AG09319 (cell line): ENCODE measurements at regions not wholly inside any gene's neighbourhood (a gene's known extent, or its start where the extent isn't known, plus 50 kb on each side); places are given as distances from the start of the nearest gene placed in this dataset.

ENCODE experiments used
- DNase-seq: peaks from one replicate; pipeline ENCODE4 v3.0.0-alpha.2; 2010; ENCODE audit warnings: low read depth; ENCODE audit errors: extremely low read depth
- CTCF ChIP-seq: IDR thresholded peaks from 2 replicates; pipeline ENCODE4 v1.5.1; 2011; ENCODE audit warnings: low read depth, mild to moderate bottlenecking, inconsistent platforms, low read length, moderate library complexity

- TF ChIP-seq CTCF, result no peak
- no peak for DNase-seq
Observed at GRCh38 chr20:48467622-48468021, 360.2 kb downstream of the PREX1 start.

- no peak for DNase-seq
Observed at GRCh38 chr20:48465271-48465670, 362.5 kb downstream of the PREX1 start.

GRCh38 chr20:48463916-48464315 lies 363.9 kb downstream of the PREX1 start:
- no peak for DNase-seq
- no peak for TF ChIP-seq CTCF

More at GRCh38 chr20:48465271-48465670, 362.5 kb downstream of the PREX1 start:
- TF ChIP-seq CTCF, result no peak

- DNase-seq, result no peak
- no peak for TF ChIP-seq CTCF
Observed at GRCh38 chr20:48463096-48463720, 364.6 kb downstream of the PREX1 start.

GRCh38 chr20:48461735-48462119 lies 366.1 kb downstream of the PREX1 start:
- DNase-seq, result no peak
- no peak for TF ChIP-seq CTCF

- no peak for TF ChIP-seq CTCF
- no peak for DNase-seq
Observed at GRCh38 chr20:48461091-48461734, 366.6 kb downstream of the PREX1 start.

GRCh38 chr20:48460681-48461080 lies 367.1 kb downstream of the PREX1 start:
- no peak for TF ChIP-seq CTCF
- DNase-seq, result no peak
